ENCODE measurements at regions not wholly inside any gene's neighbourhood (a gene's known extent, or its start where the extent isn't known, plus 50 kb on each side); places are given as distances from the start of the nearest gene placed in this dataset.

- no peak for DNase-seq
- Histone ChIP-seq H3K4me3 (ENCODE audit: low read length) (no peak overlapping the region), H2AFZ (ENCODE audit: low read length) (no peak overlapping the region), H3K4me1 (ENCODE audit: low read length) (0 out of 2 replicates have a peak, but pooled peaks cover 4% of the 10 kb centered on the region), H3K9me3 (replicated peaks; ENCODE audit: insufficient read depth, low read length) (no peaks in the 10 kb centered on the region), H3K27ac (ENCODE audit: low read length) (no peak overlapping the region), H4K20me1 (ENCODE audit: insufficient read depth, low read length) (no peaks in the 10 kb centered on the region), H3K27me3 (replicated peaks; ENCODE audit: insufficient read depth, low read length) (no peaks in the 10 kb centered on the region), H3K79me2 (ENCODE audit: low read length) (no peaks in the 10 kb centered on the region), H3K4me2 (ENCODE audit: low read depth, low read length) (no peak overlapping the region), H3K36me3 (replicated peaks; ENCODE audit: insufficient read depth, low read length) (no peaks in the 10 kb centered on the region), H3F3A (ENCODE audit: insufficient read depth, low read length) (no peaks in the 10 kb centered on the region), H3K9ac (ENCODE audit: low read length) (no peak overlapping the region), H3K9me2 (replicated peaks; ENCODE audit: insufficient read depth, low read length) (no peaks in the 10 kb centered on the region)
- no peak for TF ChIP-seq CTCF (IDR thresholded peaks at IDR 0.05; ENCODE audit: low read length)
These were observed 165.0 kb upstream of the FBXL17 start for GRCh38 chr5:108546939-108547338.

GRCh38 chr5:108545301-108545700, 163.4 kb upstream of the FBXL17 start:
- H3K4me3 ChIP-seq (ENCODE audit: low read length): no peak overlapping the region
- no peaks in the 10 kb centered on the region for H3F3A ChIP-seq (ENCODE audit: insufficient read depth, low read length)
- H4K20me1 ChIP-seq (ENCODE audit: insufficient read depth, low read length): no peaks in the 10 kb centered on the region
- H3K9ac ChIP-seq (ENCODE audit: low read length): no peak overlapping the region
- no peak overlapping the region for H2AFZ ChIP-seq (ENCODE audit: low read length)
- no peak for TF ChIP-seq CTCF (IDR thresholded peaks at IDR 0.05; ENCODE audit: low read length)
- no peak for TF ChIP-seq EZH2 (optimal IDR thresholded peaks at IDR 0.05; ENCODE audit: low read depth, low read length)
- TF ChIP-seq EZH2phosphoT487 (IDR thresholded peaks at IDR 0.05; ENCODE audit: low read length): no peak
- no peaks in the 10 kb centered on the region for H3K27me3 ChIP-seq (replicated peaks; ENCODE audit: insufficient read depth, low read length)
- H3K4me2 ChIP-seq (ENCODE audit: low read depth, low read length): no peak overlapping the region
- H3K9me2 ChIP-seq (replicated peaks; ENCODE audit: insufficient read depth, low read length): no peaks in the 10 kb centered on the region
- H3K79me2 ChIP-seq (ENCODE audit: low read length): no peaks in the 10 kb centered on the region
- no peak for DNase-seq
- H3K4me1 ChIP-seq (ENCODE audit: low read length): 0 out of 2 replicates have a peak, but pooled peaks cover 8% of the 10 kb centered on the region
- no peaks in the 10 kb centered on the region for H3K36me3 ChIP-seq (replicated peaks; ENCODE audit: insufficient read depth, low read length)
- H3K27ac ChIP-seq (ENCODE audit: low read length): no peak overlapping the region
- no peaks in the 10 kb centered on the region for H3K9me3 ChIP-seq (replicated peaks; ENCODE audit: insufficient read depth, low read length)

GRCh38 chr5:108543486-108543885, 161.6 kb upstream of the FBXL17 start:
- peak overlapping the region; percentile 13; the same call in 1 of the 2 replicates for H3K27ac ChIP-seq (ENCODE audit: low read length)
- no peak overlapping the region for H3K4me3 ChIP-seq (ENCODE audit: low read length)
- DNase-seq: no peak
- no peak overlapping the region for H3K4me2 ChIP-seq (ENCODE audit: low read depth, low read length)
- H3K36me3 ChIP-seq (replicated peaks; ENCODE audit: insufficient read depth, low read length): no peaks in the 10 kb centered on the region
- H3K79me2 ChIP-seq (ENCODE audit: low read length): no peaks in the 10 kb centered on the region
- no peaks in the 10 kb centered on the region for H4K20me1 ChIP-seq (ENCODE audit: insufficient read depth, low read length)
- H3K9ac ChIP-seq (ENCODE audit: low read length): no peak overlapping the region
- no peaks in the 10 kb centered on the region for H3K9me3 ChIP-seq (replicated peaks; ENCODE audit: insufficient read depth, low read length)
- no peaks in the 10 kb centered on the region for H3K27me3 ChIP-seq (replicated peaks; ENCODE audit: insufficient read depth, low read length)
- H3K4me1 ChIP-seq (ENCODE audit: low read length): 0 out of 2 replicates have a peak, but pooled peaks cover 8% of the 10 kb centered on the region
- H3K9me2 ChIP-seq (replicated peaks; ENCODE audit: insufficient read depth, low read length): no peaks in the 10 kb centered on the region
- H2AFZ ChIP-seq (ENCODE audit: low read length): no peak overlapping the region
- no peaks in the 10 kb centered on the region for H3F3A ChIP-seq (ENCODE audit: insufficient read depth, low read length)
- no peak for TF ChIP-seq EZH2 (optimal IDR thresholded peaks at IDR 0.05; ENCODE audit: low read depth, low read length)
- no peak for TF ChIP-seq CTCF (IDR thresholded peaks at IDR 0.05; ENCODE audit: low read length)
- no peak for TF ChIP-seq EZH2phosphoT487 (IDR thresholded peaks at IDR 0.05; ENCODE audit: low read length)
